Pancreas (tissue), 10 donors: ENCODE measurements at regions not wholly inside any gene's neighbourhood (a gene's known extent, or its start where the extent isn't known, plus 50 kb on each side); places are given as distances from the start of the nearest gene placed in this dataset.

ENCODE experiments used
- ATAC-seq, 4 donors: fragments of 200-7000 bp; cut with Tn5 transposase; one replicate each; pipeline versions ENCODE4 v1.8.0 to v1.9.1; 2020; ENCODE audit warnings: mild to moderate bottlenecking in 4 of 4, moderate library complexity in 4 of 4
- DNase-seq, 6 donors: peaks; one replicate each; pipeline ENCODE4 v3.0.0-alpha.2; 2020
- FAIRE-seq: peaks from 2 replicates; lab custom pipeline; 2012; peaks lifted over from hg19 to GRCh38; lab: Jason Lieb, UNC
- H3K27ac ChIP-seq, 4 donors: fragments of 200-600 bp; sonication (generic); 1 replicate in 3 of 4; 2 replicates in 1 of 4; pipeline versions ENCODE4 v1.5.0 to v1.8.0; 2020
- H3K27me3 ChIP-seq, 4 donors: fragments of 200-600 bp; one replicate each; pipeline ENCODE4 v1.8.0; 2021
- H3K36me3 ChIP-seq, 3 donors: fragments of 200-600 bp; sonication (generic) in 1 of 3; one replicate each; pipeline versions ENCODE4 v1.5.0 to v1.8.0; 2020 to 2021
- H3K4me1 ChIP-seq, 3 donors: fragments of 200-600 bp; one replicate each; pipeline ENCODE4 v1.8.0; 2021
- H3K4me3 ChIP-seq, 4 donors: fragments of 200-600 bp; sonication (generic) in 2 of 4; one replicate each; pipeline versions ENCODE4 v1.5.0 to v1.8.0; 2020 to 2021
- H3K9me3 ChIP-seq, 4 donors: fragments of 200-600 bp; one replicate each; pipeline ENCODE4 v1.8.0; 2021
- WGBS, 2 donors: extraction: QIAGEN DNeasy Blood & Tissue Kit; methylation state at CpG; one replicate each; pipeline ENCODE4 v1.1.7; 2013; 5-methylcytosine and 5-hydroxymethylcytosine counted together
- intact Hi-C, 3 donors: fragments of 100-400 bp; cut with DNase I; formaldehyde crosslinking; loops; one replicate each; pipeline versions ENCODE4 v1.11.1 to v1.14.2; 2022
- TF ChIP-seq, protein P1 (sequence below), 4 donors: fragments of 200-600 bp; sonication (generic) in 3 of 4; IDR thresholded peaks; one replicate each; pipeline versions ENCODE4 v1.5.0 to v1.8.0; 2021; ENCODE audit warnings: antibody characterized with exemption in 4 of 4
- donor health status: healthy with polysubstance abuse.
- donor health status: DM: no; HTN: no; CAD: no; lungs with moderate emphysema.
- donor health status: DM: no; HTN: no; CAD: no.
- donor health status: control.
- donor health status: control.
- donor health status: Bipolar disorder and iron deficiency.
- donor health status: DM: yes; HTN: yes; CAD: no.
- donor health status: DM: no; HTN: no; CAD: no.
- donor health status: DM: no; HTN: no; CAD: no.
- donor health status: DM: yes; HTN: yes; CAD: no.

DNA sequence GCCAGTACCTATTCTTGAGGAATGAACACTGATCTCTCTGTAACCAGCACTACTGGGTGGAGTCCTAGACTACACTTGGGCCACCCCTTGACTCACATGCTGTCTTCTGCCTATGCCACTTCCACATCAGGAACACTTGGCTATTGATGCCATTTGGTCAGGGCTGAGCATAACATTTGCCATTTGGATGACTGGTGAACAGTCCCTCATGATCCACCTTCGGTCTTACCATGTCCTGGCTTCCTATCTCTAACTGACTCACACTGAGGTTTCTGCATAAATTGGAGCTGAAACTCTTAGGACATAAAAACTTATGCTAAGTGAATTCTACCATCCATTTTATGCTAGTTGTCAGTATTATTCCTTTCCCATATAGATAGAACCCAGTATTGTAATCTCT, 91.7 kb upstream of the PELI2 start:
- intact Hi-C loops = no loop called here
- Histone ChIP-seq H3K27ac (no peak overlapping the region), H3K4me1 (no peaks in the 10 kb centered on the region), H3K9me3 (no peaks in the 10 kb centered on the region), H3K27me3 (no peaks in the 10 kb centered on the region), H3K36me3 (no peaks in the 10 kb centered on the region), H3K4me3 (no peak overlapping the region)
- TF ChIP-seq, protein P1, sequence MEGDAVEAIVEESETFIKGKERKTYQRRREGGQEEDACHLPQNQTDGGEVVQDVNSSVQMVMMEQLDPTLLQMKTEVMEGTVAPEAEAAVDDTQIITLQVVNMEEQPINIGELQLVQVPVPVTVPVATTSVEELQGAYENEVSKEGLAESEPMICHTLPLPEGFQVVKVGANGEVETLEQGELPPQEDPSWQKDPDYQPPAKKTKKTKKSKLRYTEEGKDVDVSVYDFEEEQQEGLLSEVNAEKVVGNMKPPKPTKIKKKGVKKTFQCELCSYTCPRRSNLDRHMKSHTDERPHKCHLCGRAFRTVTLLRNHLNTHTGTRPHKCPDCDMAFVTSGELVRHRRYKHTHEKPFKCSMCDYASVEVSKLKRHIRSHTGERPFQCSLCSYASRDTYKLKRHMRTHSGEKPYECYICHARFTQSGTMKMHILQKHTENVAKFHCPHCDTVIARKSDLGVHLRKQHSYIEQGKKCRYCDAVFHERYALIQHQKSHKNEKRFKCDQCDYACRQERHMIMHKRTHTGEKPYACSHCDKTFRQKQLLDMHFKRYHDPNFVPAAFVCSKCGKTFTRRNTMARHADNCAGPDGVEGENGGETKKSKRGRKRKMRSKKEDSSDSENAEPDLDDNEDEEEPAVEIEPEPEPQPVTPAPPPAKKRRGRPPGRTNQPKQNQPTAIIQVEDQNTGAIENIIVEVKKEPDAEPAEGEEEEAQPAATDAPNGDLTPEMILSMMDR (IDR thresholded peaks at IDR 0.05) = no peak
- DNase-seq (no peak), FAIRE-seq (no peak), ATAC-seq (no peak)
- 51 to 97% methylated on average over 1 of the region's 1 CpG for WGBS, 2 donors

DNA sequence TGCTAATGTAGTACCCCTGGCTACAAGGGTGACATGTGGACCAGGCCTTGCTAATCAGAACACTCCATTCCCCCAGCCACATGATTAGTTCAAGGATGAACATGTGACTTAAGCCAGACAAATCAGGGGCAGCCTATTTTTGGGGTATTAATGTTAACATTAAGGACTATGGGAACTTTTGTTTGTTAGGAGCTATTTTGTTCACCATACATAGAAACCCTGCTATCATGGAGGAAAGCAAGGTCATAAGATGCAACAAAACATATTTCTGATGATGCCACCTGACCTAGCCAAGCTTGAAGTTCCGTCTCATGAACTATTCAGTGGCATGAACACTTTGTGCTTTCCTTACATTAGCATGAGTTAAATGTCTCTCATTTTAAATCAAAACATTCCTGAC, 90.8 kb upstream of the PELI2 start:
- intact Hi-C loops = no loop called here
- Histone ChIP-seq H3K9me3 (no peaks in the 10 kb centered on the region), H3K27ac (no peak overlapping the region), H3K36me3 (no peaks in the 10 kb centered on the region), H3K4me3 (no peak overlapping the region), H3K4me1 (no peaks in the 10 kb centered on the region), H3K27me3 (no peaks in the 10 kb centered on the region)
- ATAC-seq (no peak), DNase-seq (no peak), FAIRE-seq (no peak)
- WGBS, 2 donors = 96 to 97% methylated on average over 1 of the region's 1 CpG
- TF ChIP-seq, protein P1 (IDR thresholded peaks at IDR 0.05) = no peak

DNA sequence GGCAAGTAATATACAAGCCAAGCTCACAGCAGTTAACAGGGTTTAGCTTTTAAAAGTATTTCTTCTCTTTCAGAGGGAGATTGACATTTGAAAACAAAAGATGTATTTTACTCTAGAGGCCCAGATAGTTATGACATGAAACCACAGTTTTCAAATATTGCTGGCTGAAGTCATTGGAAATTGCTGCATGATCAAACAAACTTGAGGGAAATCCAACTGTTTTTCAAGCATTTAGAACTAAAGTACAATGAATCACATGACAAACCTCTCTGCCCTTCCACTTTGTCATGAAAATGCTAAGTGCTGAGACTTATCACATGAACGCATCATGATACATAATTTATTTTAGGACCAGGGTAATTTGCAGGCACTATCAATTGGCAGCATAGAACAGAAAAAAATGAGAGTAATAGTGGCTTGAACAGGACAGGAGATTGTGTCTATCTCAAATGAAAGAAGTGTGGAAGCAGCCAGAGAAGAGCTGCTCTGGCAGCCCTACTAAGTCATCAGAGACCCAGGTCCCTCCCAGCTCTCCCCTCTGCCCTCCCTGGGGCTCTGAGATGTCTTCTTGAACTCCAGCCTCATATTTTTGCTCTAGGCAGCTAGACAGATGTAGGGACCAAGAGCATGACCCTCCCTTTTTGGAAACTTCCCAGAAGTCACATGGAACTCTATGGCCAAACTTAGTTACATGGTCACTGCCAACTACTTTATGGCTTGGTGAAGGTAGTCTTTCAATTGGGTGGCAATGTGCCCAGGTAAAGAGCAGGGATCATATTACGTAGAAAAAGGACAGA, 90.1 kb upstream of the PELI2 start:
- FAIRE-seq (no peak), ATAC-seq (no peak), DNase-seq (no peak)
- 55 to 66% methylated on average over 2 of the region's 2 CpGs for WGBS, 2 donors
- H3K27me3 ChIP-seq = no peaks in the 10 kb centered on the region
- intact Hi-C loops = no loop called here
- H3K9me3 ChIP-seq = no peaks in the 10 kb centered on the region
- H3K36me3 ChIP-seq = no peaks in the 10 kb centered on the region
- no peaks in the 10 kb centered on the region for H3K4me1 ChIP-seq
- no peak overlapping the region for H3K27ac ChIP-seq
- TF ChIP-seq, protein P1 (IDR thresholded peaks at IDR 0.05) = no peak
- H3K4me3 ChIP-seq = no peak overlapping the region

DNA sequence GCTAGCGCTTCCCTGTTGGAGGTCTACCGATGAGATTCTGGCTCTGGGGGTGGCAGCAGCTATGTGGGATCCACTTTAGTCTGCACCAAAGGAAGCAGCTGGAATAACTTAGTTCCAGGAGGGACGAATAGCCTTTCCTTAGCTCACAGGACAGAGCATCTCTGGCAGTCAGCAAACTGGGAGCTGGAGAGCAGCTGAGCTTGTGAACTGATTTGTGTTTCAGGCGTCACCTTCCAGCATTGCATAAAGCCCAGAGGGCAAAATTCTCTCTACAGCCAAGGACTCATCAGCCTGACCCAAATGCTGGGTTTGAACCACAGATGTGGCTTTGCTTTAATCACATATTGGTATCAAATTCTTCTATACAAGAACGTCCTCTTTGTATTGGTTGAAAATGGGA, 81.9 kb upstream of the PELI2 start:
- no peaks in the 10 kb centered on the region for H3K4me1 ChIP-seq
- intact Hi-C loops = no loop called here
- H3K4me3 ChIP-seq = no peak overlapping the region
- H3K9me3 ChIP-seq = no peaks in the 10 kb centered on the region
- DNase-seq = no peak
- no peaks in the 10 kb centered on the region for H3K36me3 ChIP-seq
- ATAC-seq = no peak
- WGBS, 2 donors = 85 to 96% methylated on average over 5 of the region's 5 CpGs
- FAIRE-seq = no peak
- H3K27me3 ChIP-seq = no peaks in the 10 kb centered on the region
- H3K27ac ChIP-seq = no peak overlapping the region
- TF ChIP-seq, protein P1 (IDR thresholded peaks at IDR 0.05) = no peak

DNA sequence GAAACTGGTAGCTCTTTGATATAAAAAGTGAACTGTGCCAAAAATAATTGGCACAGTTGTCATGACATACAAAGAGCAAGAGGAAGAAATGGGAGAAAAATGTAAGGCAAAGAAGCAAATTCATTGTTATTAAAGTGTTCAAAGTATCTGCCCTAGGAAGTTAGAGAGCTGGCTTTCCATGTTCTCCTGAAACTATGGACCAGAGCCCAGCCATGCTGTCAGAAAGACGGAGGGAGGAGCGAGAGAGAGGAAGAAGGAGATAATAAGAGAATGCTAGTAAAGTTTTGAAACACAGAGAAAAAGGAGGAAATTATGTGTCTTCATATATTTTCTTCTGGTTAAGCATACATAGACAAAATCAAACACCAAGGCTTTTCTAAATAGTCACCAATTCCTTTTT, 78.1 kb upstream of the PELI2 start:
- no peak overlapping the region for H3K4me3 ChIP-seq
- no peak for FAIRE-seq
- H3K4me1 ChIP-seq = no peaks in the 10 kb centered on the region
- H3K9me3 ChIP-seq = no peaks in the 10 kb centered on the region
- H3K36me3 ChIP-seq = no peaks in the 10 kb centered on the region
- ATAC-seq = no peak
- DNase-seq = no peak
- 58 to 72% methylated on average over 2 of the region's 2 CpGs for WGBS, 2 donors
- intact Hi-C loops = no loop called here
- H3K27me3 ChIP-seq = no peaks in the 10 kb centered on the region
- no peak overlapping the region for H3K27ac ChIP-seq
- TF ChIP-seq, protein P1 (IDR thresholded peaks at IDR 0.05) = no peak
